ENCODE measurements at regions not wholly inside any gene's neighbourhood (a gene's known extent, or its start where the extent isn't known, plus 50 kb on each side); places are given as distances from the start of the nearest gene placed in this dataset.

DNA sequence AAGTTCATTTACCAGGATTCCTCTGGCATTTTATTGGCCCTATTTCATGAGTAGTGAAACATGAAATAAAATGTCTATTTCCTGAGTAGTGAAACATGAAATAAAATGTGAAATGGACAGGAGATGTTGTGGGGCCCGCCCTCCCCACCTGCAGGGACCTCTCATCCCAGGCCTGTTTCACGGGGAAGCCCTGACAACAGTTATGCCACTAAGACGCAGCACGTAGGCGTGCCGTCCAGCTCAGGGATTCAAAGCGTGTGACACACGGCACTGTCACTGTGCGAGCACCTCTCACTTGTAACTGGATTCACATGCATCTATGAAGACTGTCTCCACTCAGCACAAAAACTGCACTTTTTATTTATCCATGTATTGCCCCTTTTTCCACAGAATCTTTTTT, 83.4 kb upstream of the SNTG2 start:
- CTCF ChIA-PET: no interaction called here
- H3K4me1 Mint-ChIP-seq: no peaks in the 10 kb centered on the region
- no peak overlapping the region for H3K27ac Mint-ChIP-seq
- intact Hi-C loops (cut with micrococcal nuclease): no loop called here
- H3K36me3 Mint-ChIP-seq (ENCODE audit: low read depth): no peaks in the 10 kb centered on the region
- ATAC-seq (ENCODE audit: low read depth) (no peak), DNase-seq (no peak)
- H3K27me3 Mint-ChIP-seq: peaks cover 4% of the 10 kb centered on the region
- POLR2A ChIA-PET: no interaction called here
- no peaks in the 10 kb centered on the region for H3K9me3 Mint-ChIP-seq
- H3K4me3 Mint-ChIP-seq: no peak overlapping the region
- TF ChIP-seq, protein P1, sequence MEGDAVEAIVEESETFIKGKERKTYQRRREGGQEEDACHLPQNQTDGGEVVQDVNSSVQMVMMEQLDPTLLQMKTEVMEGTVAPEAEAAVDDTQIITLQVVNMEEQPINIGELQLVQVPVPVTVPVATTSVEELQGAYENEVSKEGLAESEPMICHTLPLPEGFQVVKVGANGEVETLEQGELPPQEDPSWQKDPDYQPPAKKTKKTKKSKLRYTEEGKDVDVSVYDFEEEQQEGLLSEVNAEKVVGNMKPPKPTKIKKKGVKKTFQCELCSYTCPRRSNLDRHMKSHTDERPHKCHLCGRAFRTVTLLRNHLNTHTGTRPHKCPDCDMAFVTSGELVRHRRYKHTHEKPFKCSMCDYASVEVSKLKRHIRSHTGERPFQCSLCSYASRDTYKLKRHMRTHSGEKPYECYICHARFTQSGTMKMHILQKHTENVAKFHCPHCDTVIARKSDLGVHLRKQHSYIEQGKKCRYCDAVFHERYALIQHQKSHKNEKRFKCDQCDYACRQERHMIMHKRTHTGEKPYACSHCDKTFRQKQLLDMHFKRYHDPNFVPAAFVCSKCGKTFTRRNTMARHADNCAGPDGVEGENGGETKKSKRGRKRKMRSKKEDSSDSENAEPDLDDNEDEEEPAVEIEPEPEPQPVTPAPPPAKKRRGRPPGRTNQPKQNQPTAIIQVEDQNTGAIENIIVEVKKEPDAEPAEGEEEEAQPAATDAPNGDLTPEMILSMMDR (IDR thresholded peaks at IDR 0.05): no peak

DNA sequence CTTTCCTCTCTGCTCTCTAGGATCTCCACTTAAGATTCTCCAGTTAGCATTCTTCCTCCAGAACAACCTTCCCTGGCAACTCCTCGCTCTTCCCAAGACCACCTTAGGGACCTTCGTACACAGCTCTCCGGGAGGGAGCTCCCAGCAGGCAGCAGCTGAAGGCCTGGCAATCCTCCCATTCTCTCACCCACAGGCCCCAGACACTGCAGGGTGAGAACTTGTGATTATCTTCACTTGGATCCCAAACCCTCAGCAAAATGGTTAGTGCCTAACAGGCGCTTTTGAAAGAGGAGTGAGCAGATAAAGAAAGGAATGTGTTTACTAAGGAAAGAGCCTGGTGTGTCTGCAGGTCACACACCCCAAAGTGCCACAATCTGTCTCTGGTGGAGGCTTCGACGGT, 83.8 kb upstream of the SNTG2 start:
- ChIA-PET CTCF (no interaction called here), POLR2A (no interaction called here)
- TF ChIP-seq, protein P1 (IDR thresholded peaks at IDR 0.05): no peak
- H3K9me3 Mint-ChIP-seq: no peaks in the 10 kb centered on the region
- DNase-seq (no peak), ATAC-seq (ENCODE audit: low read depth) (no peak)
- H3K36me3 Mint-ChIP-seq (ENCODE audit: low read depth): no peaks in the 10 kb centered on the region
- H3K27me3 Mint-ChIP-seq: peaks cover 4% of the 10 kb centered on the region
- no peaks in the 10 kb centered on the region for H3K4me1 Mint-ChIP-seq
- no peak overlapping the region for H3K27ac Mint-ChIP-seq
- intact Hi-C loops (cut with micrococcal nuclease): no loop called here
- no peak overlapping the region for H3K4me3 Mint-ChIP-seq

DNA sequence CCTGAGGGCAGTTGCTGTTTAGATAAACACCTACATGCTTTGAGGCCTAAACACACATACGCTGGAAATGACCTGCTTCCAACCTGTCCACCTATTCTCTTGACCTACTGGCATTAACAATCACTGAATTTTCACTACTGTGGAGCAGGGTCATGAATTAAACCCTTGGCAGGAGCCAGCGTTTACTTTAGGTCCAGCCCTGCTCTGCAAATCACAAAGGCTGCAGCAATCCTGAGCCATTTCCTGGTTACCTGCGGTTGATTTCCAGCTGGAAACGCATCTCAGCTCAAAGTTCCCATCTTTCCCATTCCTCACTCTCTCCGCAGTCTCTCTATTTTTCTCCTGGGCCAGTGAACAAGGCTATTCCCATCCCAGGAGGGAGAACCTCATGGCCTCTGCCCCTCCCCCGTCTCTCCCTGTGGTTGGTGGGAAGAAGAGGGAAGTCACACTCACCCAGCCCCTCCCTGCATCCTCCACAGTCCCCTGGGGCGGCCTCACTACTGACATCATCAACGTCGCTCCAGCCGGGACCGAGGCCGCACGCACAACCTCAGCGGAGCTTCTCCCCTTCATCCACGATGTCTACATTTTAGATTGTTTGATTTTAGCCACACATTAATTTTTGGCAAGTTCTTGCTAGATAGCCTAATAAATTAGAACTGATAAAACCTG, 84.5 kb upstream of the SNTG2 start:
- ATAC-seq (ENCODE audit: low read depth): no peak
- ChIA-PET CTCF (interaction anchor here (0.8 kb wide), 1 partner anchor 11 kb away, joined by 3 read pairs; no protein-coding TSS in a partner anchor), POLR2A (no interaction called here)

DNA sequence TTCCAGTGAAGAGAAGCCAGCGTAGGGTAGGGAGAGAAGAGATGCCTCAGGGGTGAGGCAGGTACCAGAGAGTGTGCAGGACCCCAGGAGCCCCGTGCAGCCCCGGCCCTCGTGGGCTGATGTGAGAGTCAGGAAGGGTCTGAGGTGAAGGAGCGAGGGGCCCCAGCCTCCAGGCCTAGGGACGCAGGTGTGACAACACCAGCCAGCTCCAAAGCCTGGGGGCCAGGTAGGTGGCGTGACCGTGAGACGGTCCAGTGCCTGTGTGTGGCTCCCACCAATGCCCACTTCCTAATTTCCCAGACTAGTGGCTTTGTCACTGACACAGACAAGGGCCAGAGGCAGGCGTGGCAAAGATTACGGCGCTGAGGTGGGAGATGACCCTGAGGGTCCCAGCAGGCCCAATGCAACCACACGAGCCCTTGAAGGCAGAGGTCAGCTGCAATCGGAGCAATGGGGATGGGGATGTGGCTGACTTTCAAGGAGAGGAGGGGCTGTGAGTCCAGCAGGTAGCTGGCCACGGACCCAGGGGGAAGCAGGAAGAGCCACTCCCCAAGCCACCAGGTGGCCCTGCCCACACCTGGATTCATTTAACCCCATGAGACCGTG, 86.0 kb upstream of the SNTG2 start:
- no peak for ATAC-seq (ENCODE audit: low read depth)

More for the DNA sequence above, 84.5 kb upstream of the SNTG2 start:
- TF ChIP-seq, protein P1 (IDR thresholded peaks at IDR 0.05): no peak
- Mint-ChIP-seq H3K4me1 (no peaks in the 10 kb centered on the region), H3K9me3 (no peaks in the 10 kb centered on the region), H3K27me3 (no peaks in the 10 kb centered on the region), H3K27ac (no peak overlapping the region), H3K4me3 (no peak overlapping the region), H3K36me3 (ENCODE audit: low read depth) (no peaks in the 10 kb centered on the region)
- no peak for DNase-seq
- intact Hi-C loops (cut with micrococcal nuclease): no loop called here

DNA sequence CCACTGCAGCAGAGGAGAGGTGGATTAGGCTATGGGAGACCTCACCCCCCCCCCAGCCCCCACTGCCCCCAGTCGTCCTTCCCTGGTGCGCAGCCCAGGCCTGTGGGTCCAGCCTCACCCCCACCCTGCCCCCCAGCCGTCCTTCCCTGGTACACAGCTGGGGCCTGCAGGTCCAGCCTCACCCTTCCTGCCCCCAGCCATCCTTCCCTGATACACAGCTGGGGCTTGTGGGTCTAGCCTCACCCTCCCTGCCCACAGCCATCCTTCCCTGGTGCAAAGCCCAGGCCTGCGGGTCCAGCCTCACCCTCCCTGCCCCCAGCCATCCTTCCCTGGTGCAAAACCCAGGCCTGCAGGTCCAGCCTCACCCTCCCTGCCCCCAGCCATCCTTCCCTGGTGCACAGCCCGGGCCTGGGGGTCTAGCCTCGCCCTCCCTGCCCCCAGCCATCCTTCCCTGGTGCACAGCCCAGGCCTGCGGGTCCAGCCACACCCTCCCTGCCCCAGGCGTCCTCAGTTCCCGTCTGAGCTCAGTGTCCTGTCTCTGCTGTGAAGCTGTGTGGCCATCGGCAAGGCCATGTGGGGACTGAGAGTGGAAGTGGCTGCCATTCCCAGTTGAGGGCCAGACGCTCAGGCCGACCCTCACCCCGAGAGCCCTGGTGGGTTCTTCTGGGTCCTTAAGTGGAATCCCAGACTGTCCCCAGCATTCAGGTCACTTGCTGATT, 86.8 kb upstream of the SNTG2 start:
- Mint-ChIP-seq H3K4me1 (no peaks in the 10 kb centered on the region), H3K27me3 (no peaks in the 10 kb centered on the region), H3K27ac (no peak overlapping the region), H3K4me3 (no peak overlapping the region), H3K9me3 (no peaks in the 10 kb centered on the region), H3K36me3 (ENCODE audit: low read depth) (no peaks in the 10 kb centered on the region)
- ChIA-PET POLR2A (no interaction called here), CTCF (no interaction called here)
- ATAC-seq (ENCODE audit: low read depth): no peak
- intact Hi-C loops (cut with micrococcal nuclease): no loop called here
- TF ChIP-seq, protein P1 (IDR thresholded peaks at IDR 0.05): no peak
- no peak for DNase-seq

More for the DNA sequence above, 86.0 kb upstream of the SNTG2 start:
- Mint-ChIP-seq H3K9me3 (no peaks in the 10 kb centered on the region), H3K4me1 (no peaks in the 10 kb centered on the region), H3K36me3 (ENCODE audit: low read depth) (no peaks in the 10 kb centered on the region), H3K27ac (no peak overlapping the region), H3K27me3 (no peaks in the 10 kb centered on the region), H3K4me3 (no peak overlapping the region)
- CTCF ChIA-PET: no interaction called here
- DNase-seq: no peak
- intact Hi-C loops (cut with micrococcal nuclease): no loop called here
- TF ChIP-seq, protein P1 (IDR thresholded peaks at IDR 0.05): no peak
- POLR2A ChIA-PET: no interaction called here

All from activated B cell treated with CpG ODN at 0.5 μM for 24 hours (primary cell).